Left colon (tissue), 2 donors: ENCODE measurements at regions not wholly inside any gene's neighbourhood (a gene's known extent, or its start where the extent isn't known, plus 50 kb on each side); places are given as distances from the start of the nearest gene placed in this dataset.
"Not testable (repeated sequence)": the region's sequence is repeated elsewhere in the genome, so short reads cannot be mapped to it uniquely, and the experiment has no call there.

Experiments
- ATAC-seq: fragments of 200-7000 bp; cut with Tn5 transposase; one replicate; pipeline ENCODE4 v1.9.1; 2020; ENCODE audit warnings: mild to moderate bottlenecking, moderate library complexity
- DNase-seq, 2 donors: peaks; one replicate each; pipeline ENCODE4 v3.0.0-alpha.2; 2020
- intact Hi-C, 2 donors: fragments of 100-400 bp; cut with DNase I in 1 of 2; cut with micrococcal nuclease in 1 of 2; formaldehyde crosslinking; loops; one replicate each; pipeline versions ENCODE4 v1.11.2 to v1.14.0; 2022; cut with DNase I, micrococcal nuclease
- donor health status: DM: no; HTN: no; CAD: no.
- donor health status: DM: yes; HTN: yes; CAD: no.

GRCh38 chr13:76293751-76294150 is 592.5 kb downstream of the KCTD12 start:
- intact Hi-C loops, result no loop called here
- ATAC-seq, result no peak
- no peak for DNase-seq

- ATAC-seq (no peak), DNase-seq (no peak)
- intact Hi-C loops, result no loop called here
These were observed 592.9 kb downstream of the KCTD12 start for GRCh38 chr13:76293346-76293745.

GRCh38 chr13:76292726-76293125 is 593.5 kb downstream of the KCTD12 start:
- intact Hi-C loops, result no loop called here
- ATAC-seq, result no peak
- no peak for DNase-seq

- ATAC-seq (no peak), DNase-seq (no peak)
- intact Hi-C loops, result no loop called here
These were observed 594.2 kb downstream of the KCTD12 start for GRCh38 chr13:76292031-76292430.

- DNase-seq (no peak), ATAC-seq (no peak)
- intact Hi-C loops, result no loop called here
These were observed 596.6 kb downstream of the KCTD12 start for GRCh38 chr13:76289558-76289957.

- intact Hi-C loops, result no loop called here
- DNase-seq (no peak), ATAC-seq (no peak)
These were observed 600.0 kb downstream of the KCTD12 start for GRCh38 chr13:76286178-76286577.

- intact Hi-C loops, result no loop called here
- DNase-seq (no peak), ATAC-seq (no peak)
These were observed 600.7 kb downstream of the KCTD12 start for GRCh38 chr13:76285463-76285862.

- intact Hi-C loops, DNase-seq, ATAC-seq: not testable (repeated sequence)
These were observed 606.4 kb downstream of the KCTD12 start for GRCh38 chr13:76279766-76280165.

GRCh38 chr13:76271728-76272232 is 614.4 kb downstream of the KCTD12 start:
- ATAC-seq (no peak), DNase-seq (no peak)
- intact Hi-C loops, result no loop called here

GRCh38 chr13:76268307-76268706 is 617.9 kb downstream of the KCTD12 start:
- DNase-seq, intact Hi-C loops, ATAC-seq: not testable (repeated sequence)

GRCh38 chr13:76267216-76267615 is 619.0 kb downstream of the KCTD12 start:
- ATAC-seq (no peak), DNase-seq (no peak)
- intact Hi-C loops, result no loop called here

GRCh38 chr13:76266561-76266960 is 619.6 kb downstream of the KCTD12 start:
- no peak for ATAC-seq
- no peak for DNase-seq
- intact Hi-C loops, result no loop called here

- ATAC-seq, result no peak
- intact Hi-C loops, result no loop called here
- no peak for DNase-seq
These were observed 614.1 kb downstream of the LMO7 start for GRCh38 chr13:76250211-76250610.

- ATAC-seq (no peak), DNase-seq (no peak)
- intact Hi-C loops, result no loop called here
These were observed 609.8 kb downstream of the LMO7 start for GRCh38 chr13:76245920-76246319.

- intact Hi-C loops, result no loop called here
- no peak for DNase-seq
- no peak for ATAC-seq
These were observed 609.1 kb downstream of the LMO7 start for GRCh38 chr13:76245211-76245610.

GRCh38 chr13:76243120-76243519 is 607.0 kb downstream of the LMO7 start:
- ATAC-seq, DNase-seq, intact Hi-C loops: not testable (repeated sequence)

GRCh38 chr13:76239031-76239680 is 603.0 kb downstream of the LMO7 start:
- no peak for DNase-seq

GRCh38 chr13:76231522-76232167 is 595.5 kb downstream of the LMO7 start:
- DNase-seq, result no peak
- ATAC-seq, result no peak
- intact Hi-C loops, result no loop called here

More at GRCh38 chr13:76239031-76239680, 603.0 kb downstream of the LMO7 start:
- ATAC-seq, result no peak
- intact Hi-C loops, result no loop called here

- DNase-seq (no peak), ATAC-seq (no peak)
- intact Hi-C loops, result no loop called here
These were observed 593.2 kb downstream of the LMO7 start for GRCh38 chr13:76229281-76229680.

GRCh38 chr13:76226941-76227340 is 590.8 kb downstream of the LMO7 start:
- DNase-seq (no peak), ATAC-seq (no peak)
- intact Hi-C loops, result no loop called here
